IMR-90 (cell line): ENCODE measurements at regions not wholly inside any gene's neighbourhood (a gene's known extent, or its start where the extent isn't known, plus 50 kb on each side); places are given as distances from the start of the nearest gene placed in this dataset.

ENCODE experiments used
- ATAC-seq: fragments of 200-7000 bp; cut with Tn5 transposase; 2 replicates; pipeline ENCODE4 v1.9.1; 2020; ENCODE audit warnings: low read depth, mild to moderate bottlenecking, moderate library complexity
- BruUV-seq: library from RNA; stranded (reverse); fragments of 400-500 nt; replicated peaks from 2 replicates; lab custom pipeline; 2021; lab: Mats Ljungman, UMichigan
- CTCF ChIA-PET: fragments of 300-600 bp; formaldehyde crosslinking; extraction: SDS; loops from one replicate; lab custom pipeline; 2021; ENCODE audit warnings: antibody characterized with exemption; lab: Yijun Ruan, JAX
- POLR2A ChIA-PET: fragments of 300-600 bp; sonication (Branson Sonifier 250); formaldehyde crosslinking; loops from one replicate; lab custom pipeline; 2022; ENCODE audit warnings: antibody characterized with exemption; ENCODE audit not compliant: unreplicated experiment; lab: Charles Lee
- DNase-seq: peaks from one replicate; pipeline ENCODE4 v3.0.0; 2013
- H2AFZ ChIP-seq: replicated peaks from 2 replicates; pipeline ENCODE3; 2013; ENCODE audit warnings: low read length, mild to moderate bottlenecking; ENCODE audit not compliant: poor library complexity
- H2AK5ac ChIP-seq: 2 replicates; pipeline ENCODE4 v1.6.1; 2013; ENCODE audit warnings: low read depth, low read length, inconsistent platforms
- H2AK9ac ChIP-seq: replicated peaks from 2 replicates; pipeline ENCODE3; 2013; ENCODE audit warnings: mild to moderate bottlenecking, low read depth, low read length, moderate library complexity; ENCODE audit not compliant: poor library complexity
- H2BK120ac ChIP-seq: 2 replicates; pipeline ENCODE4 v1.6.1; 2013; ENCODE audit warnings: low read depth, low read length, inconsistent platforms
- H2BK15ac ChIP-seq: 3 replicates; pipeline ENCODE4 v1.6.1; 2013; ENCODE audit warnings: low read depth, low read length, inconsistent platforms
- H2BK20ac ChIP-seq: 2 replicates; pipeline ENCODE4 v1.6.1; 2013; ENCODE audit warnings: low read depth, mild to moderate bottlenecking, inconsistent platforms, low read length, moderate library complexity
- H2BK5ac ChIP-seq: 2 replicates; pipeline ENCODE4 v1.6.1; 2013; ENCODE audit warnings: mild to moderate bottlenecking, low read depth, low read length, inconsistent platforms; ENCODE audit not compliant: poor library complexity, severe bottlenecking
- H3K14ac ChIP-seq: replicated peaks from 2 replicates; pipeline ENCODE4 v1.6.1; 2013; ENCODE audit warnings: low read depth, low read length, inconsistent platforms
- H3K18ac ChIP-seq: 2 replicates; pipeline ENCODE4 v1.6.1; 2013; ENCODE audit warnings: low read depth, low read length, control low read depth
- H3K23ac ChIP-seq: 2 replicates; pipeline ENCODE4 v1.6.1; 2013; ENCODE audit warnings: low read depth, low read length, inconsistent platforms
- H3K27ac ChIP-seq: 2 replicates; pipeline ENCODE4 v1.5.1; 2013; ENCODE audit warnings: mild to moderate bottlenecking, control low read depth, low read length; ENCODE audit not compliant: insufficient read depth
- H3K27me3 ChIP-seq: 2 replicates; pipeline ENCODE4 v1.6.1; 2013; ENCODE audit warnings: low read length; ENCODE audit not compliant: control insufficient read depth, insufficient read depth
- H3K36me3 ChIP-seq: 2 replicates; pipeline ENCODE4 v1.6.1; 2013; ENCODE audit warnings: low read length, mixed read lengths; ENCODE audit not compliant: control insufficient read depth, insufficient read depth
- H3K4ac ChIP-seq: 2 replicates; pipeline ENCODE4 v1.6.1; 2013; ENCODE audit warnings: low read depth, low read length, inconsistent platforms
- H3K4me1 ChIP-seq: 2 replicates; pipeline ENCODE4 v1.6.1; 2013; ENCODE audit warnings: low read length, mixed read lengths; ENCODE audit not compliant: control insufficient read depth, insufficient read depth
- H3K4me2 ChIP-seq: 2 replicates; pipeline ENCODE4 v1.6.1; 2013; ENCODE audit warnings: low read depth, mild to moderate bottlenecking, control low read depth, low read length, moderate library complexity
- H3K4me3 ChIP-seq: 2 replicates; pipeline ENCODE4 v1.5.1; 2013; ENCODE audit warnings: low read depth, mild to moderate bottlenecking, control low read depth, low read length, moderate library complexity; ENCODE audit not compliant: insufficient read depth
- H3K56ac ChIP-seq: 2 replicates; pipeline ENCODE4 v1.6.1; 2013; ENCODE audit warnings: low read length, inconsistent platforms; ENCODE audit not compliant: insufficient read depth; ENCODE audit errors: extremely low read depth
- H3K79me1 ChIP-seq, 2 experiments: 2 replicates each; pipeline ENCODE4 v1.6.1; 2013; ENCODE audit warnings: low read length in 2 of 2, inconsistent platforms in 1 of 2, low read depth in 1 of 2
- H3K9ac ChIP-seq: 2 replicates; pipeline ENCODE4 v1.6.1; 2013; ENCODE audit warnings: low read depth, low read length, control low read depth
- H3K9me1 ChIP-seq: 2 replicates; pipeline ENCODE4 v1.6.1; 2013; ENCODE audit warnings: low read length, inconsistent platforms; ENCODE audit not compliant: insufficient read depth
- H3K9me3 ChIP-seq: 2 replicates; pipeline ENCODE4 v1.6.1; 2013; ENCODE audit warnings: low read length; ENCODE audit not compliant: control insufficient read depth, insufficient read depth
- H4K20me1 ChIP-seq: 2 replicates; pipeline ENCODE4 v1.6.1; 2013; ENCODE audit warnings: low read length, inconsistent platforms; ENCODE audit not compliant: insufficient read depth
- H4K5ac ChIP-seq: 2 replicates; pipeline ENCODE4 v1.6.1; 2013; ENCODE audit warnings: mild to moderate bottlenecking, low read depth, low read length, control low read depth
- H4K8ac ChIP-seq, 2 experiments: 2 replicates each; pipeline ENCODE4 v1.6.1; 2013; ENCODE audit warnings: low read depth in 2 of 2, low read length in 2 of 2, control low read depth in 1 of 2, inconsistent platforms in 1 of 2
- H4K91ac ChIP-seq: 2 replicates; pipeline ENCODE4 v1.6.1; 2013; ENCODE audit warnings: low read depth, low read length, inconsistent platforms; ENCODE audit not compliant: insufficient read depth
- CHD1 ChIP-seq: IDR thresholded peaks from 2 replicates; pipeline ENCODE4 v1.6.1; 2012; ENCODE audit warnings: low read depth, low read length, improper control_type of control experiment
- MXI1 ChIP-seq: IDR thresholded peaks from 2 replicates; pipeline ENCODE4 v1.6.1; 2012; ENCODE audit warnings: low read depth, mild to moderate bottlenecking, low read length, moderate library complexity, borderline replicate concordance
- RAD21 ChIP-seq: IDR thresholded peaks from 2 replicates; pipeline ENCODE4 v1.6.1; 2012; ENCODE audit warnings: low read length, improper control_type of control experiment
- WGBS, 2 experiments: methylation state at CpG; one replicate each; pipeline versions ENCODE4 v1.1.5 to v1.1.7; 2013; ENCODE audit warnings: missing lambda C conversion rate in 2 of 2; ENCODE audit not compliant: insufficient read length in 1 of 2; ENCODE audit errors: extremely low coverage in 2 of 2; 5-methylcytosine and 5-hydroxymethylcytosine counted together
- dilution Hi-C: fragments of 300-500 bp; cut with HindIII; formaldehyde crosslinking; loops from one replicate; pipeline ENCODE4 v1.14.3; 2018; ENCODE audit warnings: low sequenced_read_pairs; ENCODE audit not compliant: unreplicated experiment
- in situ Hi-C: fragments of 300-500 bp; cut with MboI; formaldehyde crosslinking; loops from 3 replicates; pipeline ENCODE4 v1.14.3; 2019; ENCODE audit warnings: low sequenced_read_pairs, inconsistent platforms, mixed read lengths
- intact Hi-C: fragments of 100-400 bp; cut with micrococcal nuclease; formaldehyde crosslinking; loops from 2 replicates; pipeline ENCODE4 v1.10.0; 2022

GRCh38 chr14:85475113-85475512 lies 54.8 kb upstream of the FLRT2 start:
- Histone ChIP-seq H2BK15ac (no peak overlapping the region), H3K27me3 (no peaks in the 10 kb centered on the region), H3K4me3 (no peak overlapping the region), H2AFZ (no peak overlapping the region), H2AK9ac (no peak overlapping the region), H4K5ac (no peak overlapping the region), H3K27ac (no peak overlapping the region), H4K20me1 (no peaks in the 10 kb centered on the region), H3K4me1 (peaks cover 2% of the 10 kb centered on the region; the same call in 1 of the 2 replicates), H3K18ac (no peak overlapping the region), H4K91ac (no peak overlapping the region), H3K9me3 (no peaks in the 10 kb centered on the region), H2BK20ac (no peak overlapping the region), H3K4ac (no peak overlapping the region), H3K14ac (no peak overlapping the region), H3K79me1 (no peaks in the 10 kb centered on the region), H4K8ac (no peak overlapping the region), H3K9ac (no peak overlapping the region), H3K9me1 (no peaks in the 10 kb centered on the region), H3K4me2 (no peak overlapping the region), H2BK5ac (no peak overlapping the region), H3K23ac (no peak overlapping the region), H2BK120ac (no peak overlapping the region), H3K56ac (no peak overlapping the region), H3K36me3 (no peaks in the 10 kb centered on the region), H2AK5ac (no peak overlapping the region)
- ChIA-PET CTCF (interaction anchor here (0.6 kb wide), 1 partner anchor 623 kb away, joined by 6 read pairs; no protein-coding TSS in a partner anchor), POLR2A (no interaction called here)
- ATAC-seq (no peak), DNase-seq (no peak)
- dilution Hi-C loops (no loop called here), in situ Hi-C loops (no loop called here), intact Hi-C loops (no loop called here)
- TF ChIP-seq MXI1 (no peak), CHD1 (no peak), RAD21 (no peak)
- no TSS peak for BruUV-seq
- no CpG with 5 or more reads among the region's 3 CpGs for WGBS, 2 experiments
